ENCODE measurements at regions not wholly inside any gene's neighbourhood (a gene's known extent, or its start where the extent isn't known, plus 50 kb on each side); places are given as distances from the start of the nearest gene placed in this dataset.

DNA sequence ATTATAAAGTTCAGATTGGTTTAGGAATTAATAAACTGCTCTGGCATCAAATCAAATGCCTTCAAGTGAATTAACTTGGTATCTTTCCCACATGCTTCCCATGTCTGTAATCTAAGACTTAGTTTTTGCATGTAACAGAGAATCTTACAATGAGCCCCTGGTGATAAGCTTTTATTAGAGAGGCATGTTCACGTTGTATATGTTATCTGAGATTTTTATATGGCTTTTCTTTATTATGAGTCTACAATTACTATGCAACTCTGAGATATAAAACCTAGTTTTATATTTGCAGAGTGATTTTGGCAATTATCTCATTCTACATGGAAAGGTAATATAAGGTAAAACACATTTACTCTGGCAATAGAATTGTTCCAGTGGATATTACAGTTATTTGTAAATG, 1578.4 kb upstream of the IGFBP7 start:
- DNase-seq (ENCODE audit: low spot score): no peak

GRCh38 chr4:58679886-58680285, 1569.7 kb upstream of the IGFBP7 start:
- DNase-seq (ENCODE audit: low spot score): no peak

DNA sequence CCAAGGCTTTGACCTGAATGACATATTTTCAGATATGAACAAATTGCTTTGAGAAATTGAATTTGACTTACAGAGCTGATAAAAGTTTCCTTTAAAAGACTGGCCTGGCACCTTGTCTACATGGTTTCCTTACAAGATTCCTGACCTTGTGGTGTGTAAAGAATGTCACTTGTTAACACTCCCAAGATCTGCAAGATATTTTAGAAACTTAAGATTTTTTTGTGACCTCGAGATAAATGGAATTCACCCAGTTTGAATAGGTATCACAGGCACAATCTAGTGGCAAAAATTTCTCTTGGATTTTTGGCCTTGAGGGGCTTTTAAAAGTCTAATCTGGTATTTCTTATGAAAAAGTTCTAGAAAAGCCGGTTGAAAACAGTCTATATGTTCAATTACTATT, 1568.9 kb upstream of the IGFBP7 start:
- DNase-seq (ENCODE audit: low spot score): no peak

DNA sequence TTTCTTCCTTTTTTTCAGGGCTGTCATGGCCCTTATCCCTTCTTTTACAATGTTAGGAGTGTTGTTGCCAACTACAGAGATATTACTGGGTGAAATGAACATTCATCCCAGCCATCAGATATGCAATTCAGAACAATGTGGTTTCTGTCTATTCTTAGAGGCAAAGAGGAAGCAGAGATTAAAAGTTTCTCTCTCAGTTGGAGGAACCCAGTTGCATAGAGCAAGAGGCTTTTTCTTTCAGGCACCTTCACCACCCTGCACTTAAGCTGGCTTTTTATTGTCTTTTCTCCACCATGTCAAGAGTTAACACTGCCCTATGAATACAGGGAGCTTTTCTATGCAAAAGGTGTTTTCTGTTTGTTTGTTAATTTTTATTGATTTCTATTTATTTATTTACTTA, 1559.6 kb upstream of the IGFBP7 start:
- DNase-seq (ENCODE audit: low spot score): no peak

- DNase-seq (ENCODE audit: low spot score): peak; percentile 25
These were observed 1555.5 kb upstream of the IGFBP7 start for GRCh38 chr4:58665649-58666048.

- DNase-seq (ENCODE audit: low spot score): no peak
These were observed 1548.5 kb upstream of the IGFBP7 start for GRCh38 chr4:58658701-58659100.

DNA sequence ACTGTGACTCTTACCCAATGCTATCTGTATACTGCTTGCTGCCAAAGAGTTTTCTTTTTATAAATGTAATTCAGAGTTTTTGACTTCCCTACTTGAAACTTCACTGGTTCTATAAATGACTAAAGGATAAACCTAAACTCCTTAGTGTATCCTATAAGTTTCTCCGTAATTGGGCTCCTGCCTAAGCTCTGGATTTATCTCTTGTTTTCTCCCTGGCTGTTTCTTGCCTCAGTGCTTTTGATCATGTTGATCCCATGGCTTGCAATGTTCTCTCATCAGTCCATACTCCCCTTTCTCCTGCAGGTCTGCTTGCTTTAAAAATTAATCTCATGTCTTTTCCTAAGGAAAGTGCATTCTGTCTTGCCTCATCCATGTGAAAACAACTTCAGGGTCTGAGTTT, 1543.1 kb upstream of the IGFBP7 start:
- no peak for DNase-seq (ENCODE audit: low spot score)

GRCh38 chr4:58649226-58649625, 1539.0 kb upstream of the IGFBP7 start:
- DNase-seq (ENCODE audit: low spot score): no peak

- DNase-seq (ENCODE audit: low spot score): no peak
These were observed 1535.9 kb upstream of the IGFBP7 start for GRCh38 chr4:58646126-58646525.

GRCh38 chr4:58644549-58644948, 1534.4 kb upstream of the IGFBP7 start:
- no peak for DNase-seq (ENCODE audit: low spot score)

DNA sequence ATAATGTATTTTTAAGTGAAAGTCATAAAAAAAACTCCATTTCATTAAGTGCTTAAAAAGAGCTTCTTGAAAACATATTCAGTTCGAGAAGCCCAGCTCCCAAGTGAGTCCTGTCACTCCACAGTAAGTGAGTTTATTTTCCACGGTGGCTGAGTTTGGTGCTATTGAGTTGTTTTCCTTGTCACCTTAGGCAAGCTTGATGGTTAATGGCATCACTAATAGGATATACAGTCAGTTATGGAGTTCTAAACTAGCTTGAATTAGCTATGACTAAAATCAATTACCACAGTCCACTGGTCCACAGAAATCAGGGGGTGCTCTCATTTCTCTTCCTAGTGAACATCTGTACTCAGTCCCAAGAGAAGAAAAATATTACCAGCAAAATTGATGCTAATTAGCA, 1526.2 kb upstream of the IGFBP7 start:
- DNase-seq (ENCODE audit: low spot score): no peak

DNA sequence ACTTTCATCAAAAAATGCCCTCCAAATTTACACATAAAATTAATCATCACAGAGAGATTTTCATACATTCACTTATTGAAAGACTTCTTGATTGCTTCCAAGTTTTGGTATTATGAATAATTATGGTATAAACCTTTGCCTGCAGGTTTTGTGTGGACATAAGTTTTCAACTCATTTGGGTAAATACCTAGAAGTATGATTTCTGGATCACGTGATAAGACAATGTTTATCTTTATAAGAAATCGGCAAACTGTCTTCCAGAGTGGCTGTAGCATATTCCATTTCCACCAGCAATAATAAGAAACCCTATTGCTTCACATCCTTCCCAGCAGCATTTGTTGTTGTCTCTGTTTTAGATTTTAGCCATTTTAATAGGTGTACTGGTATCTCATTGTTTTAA, 1507.0 kb upstream of the IGFBP7 start:
- no peak for DNase-seq (ENCODE audit: low spot score)

- DNase-seq (ENCODE audit: low spot score): no peak
These were observed 1500.8 kb upstream of the IGFBP7 start for GRCh38 chr4:58611012-58611411.

- no peak for DNase-seq (ENCODE audit: low spot score)
These were observed 1496.1 kb upstream of the IGFBP7 start for GRCh38 chr4:58606303-58606702.

DNA sequence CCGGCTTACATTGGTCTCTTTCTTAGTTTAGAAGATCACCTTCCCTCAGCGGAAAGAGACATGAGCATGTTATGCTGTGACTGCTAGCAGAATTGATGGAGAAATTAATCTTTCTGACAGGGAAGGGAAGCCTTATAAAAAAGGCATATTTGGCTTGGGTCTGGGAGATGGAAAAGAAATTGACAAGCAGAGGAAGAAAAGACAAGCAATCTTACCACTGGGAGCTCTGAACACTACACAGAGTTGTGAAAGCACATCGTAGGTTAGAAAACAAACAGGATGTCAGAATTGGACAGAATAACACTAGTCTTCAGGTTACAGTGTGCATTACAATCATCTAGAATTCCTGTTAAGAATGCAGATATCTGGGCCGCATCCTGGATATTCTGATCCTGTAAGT, 1493.8 kb upstream of the IGFBP7 start:
- no peak for DNase-seq (ENCODE audit: low spot score)

GRCh38 chr4:58602731-58603359, 1492.7 kb upstream of the IGFBP7 start:
- DNase-seq (ENCODE audit: low spot score): no peak

GRCh38 chr4:58602022-58602421, 1491.8 kb upstream of the IGFBP7 start:
- DNase-seq (ENCODE audit: low spot score): no peak

DNA sequence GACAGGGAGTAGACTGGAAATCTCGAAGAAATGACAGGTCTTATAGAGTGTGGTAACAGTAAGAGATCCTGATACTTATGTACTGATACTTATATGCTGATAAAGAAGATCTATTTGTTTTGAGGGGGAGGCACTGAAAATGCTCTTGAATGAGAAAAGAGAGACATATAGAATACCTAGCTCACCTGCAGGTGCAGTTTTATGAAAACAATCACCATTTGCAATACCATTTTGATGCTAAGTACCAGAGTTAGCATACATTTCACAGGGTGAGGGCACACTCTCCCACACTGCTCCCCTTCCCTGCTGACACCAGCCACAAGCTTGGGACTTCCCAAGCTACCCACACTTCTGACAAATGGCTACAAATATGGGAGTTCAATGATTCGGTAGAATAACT, 1490.1 kb upstream of the IGFBP7 start:
- DNase-seq (ENCODE audit: low spot score): no peak

DNA sequence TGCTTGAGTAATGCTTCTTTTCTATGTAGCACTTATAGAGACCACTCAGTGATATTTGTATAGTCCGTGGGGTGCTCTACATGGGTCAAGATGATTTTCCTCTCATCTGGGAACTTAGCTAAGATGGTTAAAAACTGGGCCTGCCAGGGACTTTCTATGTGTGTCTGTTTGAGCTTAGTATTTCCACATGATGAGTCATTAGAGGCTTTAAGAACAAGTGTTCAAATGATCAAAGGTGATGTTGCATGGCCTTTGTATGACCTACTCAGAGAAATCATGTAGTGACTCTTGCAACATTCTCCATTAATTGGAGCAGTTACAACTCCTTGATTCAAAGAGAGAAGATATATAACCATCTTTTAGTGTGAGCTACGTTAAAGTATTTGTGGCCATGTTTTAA, 1480.5 kb upstream of the IGFBP7 start:
- DNase-seq (ENCODE audit: low spot score): peak; percentile 16

DNA sequence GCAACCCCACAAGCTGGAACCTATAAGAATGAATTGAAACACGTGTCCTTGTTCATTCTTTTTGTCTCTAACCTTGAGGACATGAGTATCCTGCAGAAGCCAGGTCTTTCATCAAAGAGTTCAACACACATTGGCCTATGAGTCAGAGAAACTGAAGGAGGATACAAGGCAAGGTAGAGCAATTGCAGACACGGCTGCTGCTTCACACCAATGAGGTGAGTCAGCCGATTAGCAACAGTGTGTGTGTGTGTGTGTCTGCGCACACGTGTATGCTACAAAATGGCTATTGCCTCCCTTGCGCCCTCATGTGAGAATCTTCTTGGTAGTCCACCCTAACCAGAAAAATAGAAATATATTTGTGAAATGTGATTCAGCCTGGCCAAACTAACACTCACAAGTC, 1477.7 kb upstream of the IGFBP7 start:
- DNase-seq (ENCODE audit: low spot score): peak; percentile 72

GRCh38 chr4:58566260-58566659, 1456.1 kb upstream of the IGFBP7 start:
- DNase-seq (ENCODE audit: low spot score): no peak

- DNase-seq (ENCODE audit: low spot score): no peak
These were observed 1454.7 kb upstream of the IGFBP7 start for GRCh38 chr4:58564695-58565475.

DNA sequence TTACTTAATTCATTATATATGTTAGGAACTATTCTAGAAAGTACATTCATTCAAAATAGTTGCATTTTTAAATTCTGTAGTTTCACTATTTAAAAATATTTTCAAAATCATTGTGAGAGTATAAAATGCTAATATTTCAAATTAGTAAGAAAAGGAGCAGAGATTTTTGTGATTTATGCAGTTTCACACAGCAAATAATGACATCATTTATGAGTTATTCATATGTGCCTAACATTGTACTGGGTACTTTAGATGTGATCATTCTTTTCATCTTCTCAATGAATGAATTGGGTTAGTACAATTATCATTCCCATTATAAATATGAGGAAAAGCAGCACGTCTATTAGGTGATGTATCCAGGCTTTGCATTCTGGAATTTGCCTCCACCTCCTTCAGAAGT, 1451.0 kb upstream of the IGFBP7 start:
- DNase-seq (ENCODE audit: low spot score): no peak

- no peak for DNase-seq (ENCODE audit: low spot score)
These were observed 1450.6 kb upstream of the IGFBP7 start for GRCh38 chr4:58560736-58561135.
